OCI-LY7 (cell line): ENCODE measurements at regions not wholly inside any gene's neighbourhood (a gene's known extent, or its start where the extent isn't known, plus 50 kb on each side); places are given as distances from the start of the nearest gene placed in this dataset.

Source experiments
- BruUV-seq: library from RNA; stranded (reverse); fragments of 400-500 nt; replicated peaks from 2 replicates; lab custom pipeline; 2021; lab: Mats Ljungman, UMichigan
- CTCF ChIA-PET: fragments of 300-600 bp; sonication (Branson Sonifier 250); formaldehyde crosslinking; loops from one replicate; lab custom pipeline; 2022; ENCODE audit warnings: antibody characterized with exemption; ENCODE audit not compliant: unreplicated experiment; lab: Charles Lee
- POLR2A ChIA-PET: fragments of 300-600 bp; sonication (Branson Sonifier 250); formaldehyde crosslinking; loops from one replicate; lab custom pipeline; 2022; ENCODE audit warnings: antibody characterized with exemption; lab: Charles Lee
- DNase-seq: peaks from one replicate; pipeline ENCODE4 v3.0.0-alpha.2; 2015; ENCODE audit warnings: low spot score
- H2AFZ ChIP-seq: fragments of 200-600 bp; sonication (generic), shearing (Covaris generic); 2 replicates; pipeline ENCODE4 v1.6.1; 2014; ENCODE audit warnings: mild to moderate bottlenecking, antibody characterized with exemption, low read length, moderate library complexity
- H3K27ac ChIP-seq: fragments of 200-600 bp; sonication (generic); 2 replicates; pipeline ENCODE4 v1.5.1; 2014; ENCODE audit warnings: mixed run types, low read depth, mild to moderate bottlenecking, moderate library complexity, low read length, inconsistent platforms; ENCODE audit not compliant: poor library complexity, severe bottlenecking
- H3K36me3 ChIP-seq: fragments of 200-600 bp; sonication (generic); 2 replicates; pipeline ENCODE4 v1.6.1; 2014; ENCODE audit warnings: mild to moderate bottlenecking, antibody characterized with exemption, low read length, moderate library complexity, mixed read lengths; ENCODE audit not compliant: insufficient read depth
- H3K4me1 ChIP-seq: fragments of 200-600 bp; sonication (generic); 2 replicates; pipeline ENCODE4 v1.5.1; 2014; ENCODE audit warnings: mild to moderate bottlenecking, low read length; ENCODE audit not compliant: insufficient read depth, poor library complexity, severe bottlenecking
- H3K4me2 ChIP-seq: fragments of 200-600 bp; sonication (generic); 2 replicates; pipeline ENCODE4 v1.6.1; 2014; ENCODE audit warnings: mild to moderate bottlenecking, low read length
- H3K4me3 ChIP-seq: fragments of 200-600 bp; sonication (generic); 2 replicates; pipeline ENCODE4 v1.5.1; 2014; ENCODE audit warnings: mild to moderate bottlenecking, low read depth, low read length; ENCODE audit not compliant: poor library complexity, severe bottlenecking
- H3K79me2 ChIP-seq: fragments of 200-600 bp; sonication (generic); 2 replicates; pipeline ENCODE4 v1.6.1; 2016; ENCODE audit warnings: low read depth, mild to moderate bottlenecking, low read length, moderate library complexity, mixed read lengths; ENCODE audit not compliant: insufficient read depth
- H3K9me2 ChIP-seq: fragments of 200-600 bp; sonication (generic); 2 replicates; pipeline ENCODE4 v1.6.1; 2016; ENCODE audit warnings: mild to moderate bottlenecking, low read length, mixed read lengths; ENCODE audit not compliant: insufficient read depth
- H3K9me3 ChIP-seq: fragments of 200-600 bp; sonication (generic); 2 replicates; pipeline ENCODE4 v1.6.1; 2014; ENCODE audit warnings: mild to moderate bottlenecking, mixed run types, low read length, mixed read lengths
- H4K20me1 ChIP-seq: fragments of 200-600 bp; sonication (generic); 2 replicates; pipeline ENCODE4 v1.6.1; 2014; ENCODE audit warnings: mild to moderate bottlenecking, antibody characterized with exemption, low read length, moderate library complexity, mixed read lengths; ENCODE audit not compliant: insufficient read depth
- CTCF ChIP-seq: fragments of 200-600 bp; sonication (generic); conservative IDR thresholded peaks from 2 replicates; pipeline ENCODE4 v1.5.1; 2014; ENCODE audit warnings: mild to moderate bottlenecking, antibody characterized with exemption, low read length, moderate library complexity, mixed read lengths
- EZH2phosphoT487 ChIP-seq: fragments of 200-600 bp; sonication (generic); IDR thresholded peaks from 2 replicates; pipeline ENCODE4 v1.6.1; 2018; ENCODE audit warnings: low read depth, borderline replicate concordance, mild to moderate bottlenecking, mixed run types, antibody characterized with exemption, low read length, moderate library complexity, mixed read lengths
- intact Hi-C: fragments of 100-400 bp; cut with micrococcal nuclease; formaldehyde crosslinking; loops from one replicate; pipeline ENCODE4 v1.10.0; 2022; ENCODE audit not compliant: unreplicated experiment

GRCh38 chr11:23272095-23272494 is 411.8 kb upstream of the CCDC179 start:
- no peak for TF ChIP-seq EZH2phosphoT487
- no peak overlapping the region for H3K4me2 ChIP-seq
- DNase-seq, result no peak
- CTCF ChIA-PET, result no interaction called here
- H4K20me1 ChIP-seq, result no peaks in the 10 kb centered on the region
- H3K36me3 ChIP-seq, result no peaks in the 10 kb centered on the region
- H3K4me3 ChIP-seq, result no peak overlapping the region
- no peaks in the 10 kb centered on the region for H3K9me3 ChIP-seq
- no peaks in the 10 kb centered on the region for H3K4me1 ChIP-seq
- H3K27ac ChIP-seq, result no peak overlapping the region
- no peaks in the 10 kb centered on the region for H3K9me2 ChIP-seq
- POLR2A ChIA-PET, result no interaction called here
- intact Hi-C loops, result no loop called here
- H3K79me2 ChIP-seq, result no peaks in the 10 kb centered on the region
- no TSS peak for BruUV-seq
- H2AFZ ChIP-seq, result no peak overlapping the region

- CTCF ChIA-PET, result no interaction called here
- no TSS peak for BruUV-seq
- intact Hi-C loops, result no loop called here
Observed at GRCh38 chr11:23278121-23278520, 417.8 kb upstream of the CCDC179 start.

GRCh38 chr11:23280088-23280487 is 419.8 kb upstream of the CCDC179 start:
- Histone ChIP-seq H3K4me1 (no peaks in the 10 kb centered on the region), H3K27ac (no peak overlapping the region), H3K4me2 (no peak overlapping the region), H2AFZ (no peak overlapping the region), H4K20me1 (no peaks in the 10 kb centered on the region), H3K4me3 (no peak overlapping the region), H3K9me2 (no peaks in the 10 kb centered on the region), H3K79me2 (no peaks in the 10 kb centered on the region), H3K9me3 (no peaks in the 10 kb centered on the region), H3K36me3 (no peaks in the 10 kb centered on the region)
- intact Hi-C loops, result no loop called here
- BruUV-seq, result no TSS peak
- DNase-seq, result no peak
- CTCF ChIA-PET, result no interaction called here
- TF ChIP-seq EZH2phosphoT487 (no peak), CTCF (no peak)
- POLR2A ChIA-PET, result no interaction called here

More at GRCh38 chr11:23278121-23278520, 417.8 kb upstream of the CCDC179 start:
- no peak for TF ChIP-seq EZH2phosphoT487
- no peak for TF ChIP-seq CTCF
- no peak overlapping the region for H2AFZ ChIP-seq
- H4K20me1 ChIP-seq, result no peaks in the 10 kb centered on the region
- no peaks in the 10 kb centered on the region for H3K4me1 ChIP-seq
- POLR2A ChIA-PET, result no interaction called here
- DNase-seq, result no peak
- H3K9me3 ChIP-seq, result no peaks in the 10 kb centered on the region
- no peak overlapping the region for H3K4me2 ChIP-seq
- no peaks in the 10 kb centered on the region for H3K36me3 ChIP-seq
- H3K9me2 ChIP-seq, result no peaks in the 10 kb centered on the region
- no peak overlapping the region for H3K27ac ChIP-seq
- H3K4me3 ChIP-seq, result no peak overlapping the region
- H3K79me2 ChIP-seq, result no peaks in the 10 kb centered on the region
